PC-9 (cell line): ENCODE measurements at regions not wholly inside any gene's neighbourhood (a gene's known extent, or its start where the extent isn't known, plus 50 kb on each side); places are given as distances from the start of the nearest gene placed in this dataset.
A peak's percentile ranks its signal among the peaks of the same experiment; 100 is the strongest.
"Not testable (repeated sequence)": the region's sequence is repeated elsewhere in the genome, so short reads cannot be mapped to it uniquely, and the experiment has no call there.

Experiments
- BruUV-seq: library from RNA; stranded (reverse); fragments of 400-500 nt; replicated peaks from 2 replicates; lab custom pipeline; 2021; lab: Mats Ljungman, UMichigan
- CTCF ChIA-PET: fragments of 300-600 bp; sonication (Branson Sonifier 250); formaldehyde crosslinking; loops from one replicate; lab custom pipeline; 2022; ENCODE audit warnings: antibody characterized with exemption; lab: Charles Lee
- POLR2A ChIA-PET: fragments of 300-600 bp; sonication (Branson Sonifier 250); formaldehyde crosslinking; loops from one replicate; lab custom pipeline; 2022; ENCODE audit warnings: antibody characterized with exemption; ENCODE audit not compliant: unreplicated experiment; lab: Charles Lee
- DNase-seq, 2 experiments: peaks; one replicate each; pipeline versions ENCODE4 v3.0.0 to v3.0.0-alpha.2; 2015 to 2022; ENCODE audit warnings: mixed read lengths in 1 of 2
- H2AFZ ChIP-seq: fragments of 200-600 bp; sonication (generic); 2 replicates; pipeline ENCODE4 v1.8.1; 2017; ENCODE audit warnings: antibody characterized with exemption
- H3F3A ChIP-seq: fragments of 200-600 bp; sonication (generic); 2 replicates; pipeline ENCODE4 v1.8.1; 2017; ENCODE audit warnings: antibody characterized with exemption, mild to moderate bottlenecking, low read depth; ENCODE audit not compliant: insufficient read depth
- H3K27ac ChIP-seq: fragments of 200-600 bp; sonication (generic); 2 replicates; pipeline ENCODE4 v1.6.1; 2016; ENCODE audit warnings: mixed run types
- H3K27me3 ChIP-seq: fragments of 200-600 bp; sonication (generic); 2 replicates; pipeline ENCODE4 v1.6.1; 2016; ENCODE audit warnings: low read depth, mixed run types; ENCODE audit not compliant: insufficient read depth
- H3K36me3 ChIP-seq: fragments of 200-600 bp; sonication (generic); 2 replicates; pipeline ENCODE4 v1.6.1; 2016; ENCODE audit warnings: low read depth, mixed run types
- H3K4me1 ChIP-seq: fragments of 200-600 bp; sonication (generic); replicated peaks from 2 replicates; pipeline ENCODE4 v1.6.1; 2016; ENCODE audit warnings: mixed run types; ENCODE audit not compliant: insufficient read depth
- H3K4me2 ChIP-seq: fragments of 200-600 bp; sonication (generic); 2 replicates; pipeline ENCODE4 v1.6.1; 2017; ENCODE audit warnings: mixed run types
- H3K4me3 ChIP-seq: fragments of 200-600 bp; sonication (generic); 2 replicates; pipeline ENCODE4 v1.6.1; 2016; ENCODE audit warnings: mixed run types
- H3K79me2 ChIP-seq: fragments of 200-600 bp; sonication (generic); 2 replicates; pipeline ENCODE4 v1.6.1; 2017; ENCODE audit warnings: low read depth, mixed run types
- H3K9me2 ChIP-seq: fragments of 200-600 bp; sonication (generic); 2 replicates; pipeline ENCODE4 v1.8.1; 2017; ENCODE audit warnings: mild to moderate bottlenecking; ENCODE audit not compliant: insufficient read depth
- H3K9me3 ChIP-seq: fragments of 200-600 bp; sonication (generic); 2 replicates; pipeline ENCODE4 v1.8.1; 2016; ENCODE audit warnings: low read depth; ENCODE audit not compliant: insufficient read depth
- H4K20me1 ChIP-seq: fragments of 200-600 bp; sonication (generic); 2 replicates; pipeline ENCODE4 v1.8.1; 2017; ENCODE audit not compliant: insufficient read depth
- CTCF ChIP-seq: fragments of 200-600 bp; sonication (generic); conservative IDR thresholded peaks from 2 replicates; pipeline ENCODE4 v1.6.1; 2017; ENCODE audit warnings: mixed run types, antibody characterized with exemption, mild to moderate bottlenecking, moderate library complexity
- EZH2 ChIP-seq: fragments of 200-600 bp; sonication (generic); IDR thresholded peaks from 2 replicates; pipeline ENCODE4 v1.8.0; 2017; ENCODE audit warnings: antibody characterized with exemption, low read depth
- intact Hi-C: fragments of 100-400 bp; cut with micrococcal nuclease; formaldehyde crosslinking; loops from one replicate; pipeline ENCODE4 v1.10.0; 2022; ENCODE audit not compliant: unreplicated experiment

- no peak for DNase-seq
- intact Hi-C loops: no loop called here
- no peak for TF ChIP-seq EZH2
- TF ChIP-seq CTCF: no peak
- H3K27me3 ChIP-seq: no peaks in the 10 kb centered on the region
- no TSS peak for BruUV-seq
- ChIA-PET CTCF (no interaction called here), POLR2A (no interaction called here)
- no peak overlapping the region for H3K4me2 ChIP-seq
- H3K4me3 ChIP-seq: no peak overlapping the region
- H3K4me1 ChIP-seq: no peaks in the 10 kb centered on the region
- no peaks in the 10 kb centered on the region for H3K36me3 ChIP-seq
- H4K20me1 ChIP-seq: no peaks in the 10 kb centered on the region
- H2AFZ ChIP-seq: no peak overlapping the region
- no peaks in the 10 kb centered on the region for H3K9me2 ChIP-seq
- no peaks in the 10 kb centered on the region for H3F3A ChIP-seq
- H3K9me3 ChIP-seq: no peaks in the 10 kb centered on the region
- H3K27ac ChIP-seq: no peak overlapping the region
- no peaks in the 10 kb centered on the region for H3K79me2 ChIP-seq
Measured at GRCh38 chr13:83125791-83126190, 756.5 kb downstream of the SLITRK1 start.

GRCh38 chr13:83121896-83122295 is 760.4 kb downstream of the SLITRK1 start:
- H3F3A ChIP-seq: no peaks in the 10 kb centered on the region
- H3K4me1 ChIP-seq: no peaks in the 10 kb centered on the region
- TF ChIP-seq CTCF (no peak), EZH2 (no peak)
- intact Hi-C loops: no loop called here
- H3K4me3 ChIP-seq: no peak overlapping the region
- ChIA-PET CTCF (no interaction called here), POLR2A (no interaction called here)
- no peak overlapping the region for H3K4me2 ChIP-seq
- no peak overlapping the region for H2AFZ ChIP-seq
- H3K79me2 ChIP-seq: no peaks in the 10 kb centered on the region
- no peak overlapping the region for H3K27ac ChIP-seq
- no peaks in the 10 kb centered on the region for H3K27me3 ChIP-seq
- H3K9me3 ChIP-seq: no peaks in the 10 kb centered on the region; the same call in 1 of the 2 replicates
- no peak for DNase-seq
- H4K20me1 ChIP-seq: no peaks in the 10 kb centered on the region
- BruUV-seq: no TSS peak
- no peaks in the 10 kb centered on the region for H3K36me3 ChIP-seq
- no peaks in the 10 kb centered on the region for H3K9me2 ChIP-seq

- Histone ChIP-seq H3K79me2 (no peaks in the 10 kb centered on the region), H3K36me3 (no peaks in the 10 kb centered on the region), H3K9me3 (no peaks in the 10 kb centered on the region; the same call in 1 of the 2 replicates), H3K27ac (no peak overlapping the region), H3K9me2 (no peaks in the 10 kb centered on the region), H4K20me1 (no peaks in the 10 kb centered on the region), H3K4me1 (no peaks in the 10 kb centered on the region), H3K4me2 (no peak overlapping the region), H3F3A (no peaks in the 10 kb centered on the region), H3K27me3 (no peaks in the 10 kb centered on the region), H2AFZ (no peak overlapping the region), H3K4me3 (no peak overlapping the region)
- BruUV-seq: no TSS peak
- TF ChIP-seq CTCF (no peak), EZH2 (no peak)
- intact Hi-C loops: no loop called here
- CTCF ChIA-PET: no interaction called here
- DNase-seq: no peak
- POLR2A ChIA-PET: no interaction called here
Measured at GRCh38 chr13:83117046-83117445, 765.2 kb downstream of the SLITRK1 start.

DNA sequence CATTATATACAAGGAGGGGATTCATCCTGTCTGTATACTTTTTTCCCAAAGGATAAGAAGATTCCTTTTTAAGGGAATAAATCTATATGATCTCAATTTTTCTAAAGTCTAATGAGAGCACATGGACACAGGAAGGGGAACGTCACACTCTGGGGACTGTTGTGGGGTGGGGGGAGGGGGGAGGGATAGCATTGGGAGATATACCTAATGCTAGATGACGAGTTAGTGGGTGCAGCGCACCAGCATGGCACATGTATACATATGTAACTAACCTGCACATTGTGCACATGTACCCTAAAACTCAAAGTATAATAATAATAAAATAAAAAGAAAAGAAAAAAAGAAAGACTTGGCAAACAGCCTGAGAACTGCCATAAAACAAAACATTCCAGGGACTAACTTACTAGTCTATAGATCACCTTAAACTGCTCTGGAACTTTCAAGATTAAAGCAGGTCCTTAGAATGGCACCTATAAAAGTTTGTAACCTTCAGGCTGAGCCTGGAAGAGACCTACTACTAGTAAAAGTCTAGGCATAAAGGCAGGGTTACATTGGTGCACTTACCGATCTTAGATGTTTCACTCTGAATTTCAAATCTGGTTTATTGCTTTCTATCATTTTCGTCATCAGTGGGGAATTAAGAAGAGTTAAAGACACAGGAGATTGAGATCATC is 780.6 kb downstream of the SLITRK1 start:
- H3K4me1 ChIP-seq, DNase-seq, H3K36me3 ChIP-seq, intact Hi-C loops, H3K9me3 ChIP-seq, H3K27me3 ChIP-seq, H3F3A ChIP-seq, CTCF ChIA-PET, H3K9me2 ChIP-seq, H4K20me1 ChIP-seq, BruUV-seq, H3K27ac ChIP-seq, H3K79me2 ChIP-seq: not testable (repeated sequence)
- peak overlapping the region; percentile 34; the same call in 1 of the 2 replicates for H3K4me3 ChIP-seq
- H3K4me2 ChIP-seq: peak overlapping the region; percentile 33
- peak overlapping the region; percentile 76 for H2AFZ ChIP-seq
- POLR2A ChIA-PET: interaction anchor here (0.6 to 0.7 kb wide), 2 partner anchors 28 to 750 kb away, joined by 3 to 4 read pairs; no protein-coding TSS in a partner anchor
